H1 (cell line): ENCODE measurements at regions not wholly inside any gene's neighbourhood (a gene's known extent, or its start where the extent isn't known, plus 50 kb on each side); places are given as distances from the start of the nearest gene placed in this dataset.

Experiments used
- JUND ChIP-seq: IDR thresholded peaks from 2 replicates; pipeline ENCODE4 v1.6.1; 2011; ENCODE audit warnings: mild to moderate bottlenecking, improper control_type of control experiment, low read length
- POLR2AphosphoS5 ChIP-seq: IDR thresholded peaks from 2 replicates; pipeline ENCODE4 v1.6.1; 2011; ENCODE audit warnings: low read depth, low read length

DNA sequence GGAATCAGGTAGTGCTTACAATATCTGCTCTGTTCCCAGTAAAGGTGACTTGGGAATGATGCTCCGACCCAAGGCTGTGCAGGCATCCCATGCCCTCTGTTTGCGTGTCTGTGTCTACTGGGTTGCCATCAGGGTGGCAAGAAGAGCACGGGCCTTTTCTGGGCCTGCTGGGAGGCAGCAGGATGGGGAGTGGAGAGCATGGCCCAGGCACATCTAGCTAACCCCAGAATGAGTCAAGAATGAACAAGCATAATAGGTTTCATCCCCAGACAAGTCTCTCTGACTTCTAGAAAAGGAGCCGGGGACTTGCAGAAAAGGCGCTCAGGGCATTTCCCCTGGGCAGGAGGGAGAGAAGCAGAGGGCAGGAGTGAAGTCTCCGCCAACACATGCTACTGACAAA lies 260.4 kb downstream of the IRX1 start (continued):
- no peak for TF ChIP-seq POLR2AphosphoS5
- no peak for TF ChIP-seq JUND
